Hepatocyte (in vitro differentiated cells): ENCODE measurements at regions not wholly inside any gene's neighbourhood (a gene's known extent, or its start where the extent isn't known, plus 50 kb on each side); places are given as distances from the start of the nearest gene placed in this dataset.

Experiments used
- DNase-seq: peaks from one replicate; pipeline ENCODE4 v3.0.0-alpha.2; 2016; ENCODE audit warnings: low spot score
- H2AFZ ChIP-seq: fragments of 200-600 bp; sonication (generic); 2 replicates; pipeline ENCODE4 v1.6.0; 2016; ENCODE audit warnings: antibody characterized with exemption, mild to moderate bottlenecking
- H3K27ac ChIP-seq: fragments of 200-600 bp; sonication (generic); 2 replicates; pipeline ENCODE4 v1.5.1; 2016; ENCODE audit warnings: mild to moderate bottlenecking
- H3K27me3 ChIP-seq: fragments of 200-600 bp; sonication (generic); 2 replicates; pipeline ENCODE4 v1.6.1; 2016
- H3K36me3 ChIP-seq: fragments of 200-600 bp; sonication (generic); replicated peaks from 2 replicates; pipeline ENCODE4 v1.5.1; 2016; ENCODE audit warnings: low read depth; ENCODE audit not compliant: insufficient read depth
- H3K4me1 ChIP-seq: fragments of 200-600 bp; sonication (generic); 2 replicates; pipeline ENCODE4 v1.5.1; 2016; ENCODE audit warnings: mild to moderate bottlenecking, moderate library complexity; ENCODE audit not compliant: insufficient read depth
- H3K4me2 ChIP-seq: fragments of 200-600 bp; sonication (generic); 2 replicates; pipeline ENCODE4 v1.6.0; 2016
- H3K4me3 ChIP-seq: fragments of 200-600 bp; sonication (generic); 2 replicates; pipeline ENCODE4 v1.5.1; 2016; ENCODE audit warnings: mild to moderate bottlenecking
- H3K79me2 ChIP-seq: fragments of 200-600 bp; sonication (generic); 2 replicates; pipeline ENCODE4 v1.6.0; 2017; ENCODE audit warnings: mild to moderate bottlenecking
- H3K9me2 ChIP-seq: fragments of 200-600 bp; sonication (generic); replicated peaks from 2 replicates; pipeline ENCODE4 v1.6.0; 2017; ENCODE audit warnings: mild to moderate bottlenecking; ENCODE audit not compliant: insufficient read depth
- H3K9me3 ChIP-seq: fragments of 200-600 bp; sonication (generic); 2 replicates; pipeline ENCODE4 v1.5.1; 2016; ENCODE audit warnings: low read depth, mild to moderate bottlenecking
- H4K20me1 ChIP-seq: fragments of 200-600 bp; sonication (generic); 2 replicates; pipeline ENCODE4 v1.6.0; 2016; ENCODE audit warnings: mild to moderate bottlenecking; ENCODE audit not compliant: insufficient read depth, poor library complexity, severe bottlenecking
- CTCF ChIP-seq: fragments of 200-600 bp; sonication (generic); IDR thresholded peaks from 2 replicates; pipeline ENCODE4 v1.5.1; 2016; ENCODE audit warnings: antibody characterized with exemption, mild to moderate bottlenecking; ENCODE audit not compliant: poor library complexity
- EZH2 ChIP-seq: fragments of 200-600 bp; sonication (generic); IDR thresholded peaks from 2 replicates; pipeline ENCODE4 v1.6.1; 2016; ENCODE audit warnings: antibody characterized with exemption, mild to moderate bottlenecking, borderline replicate concordance
- EZH2phosphoT487 ChIP-seq: fragments of 200-600 bp; sonication (generic); IDR thresholded peaks from one replicate; pipeline ENCODE4 v1.6.1; 2018; ENCODE audit warnings: antibody characterized with exemption, mild to moderate bottlenecking, low read depth, moderate library complexity; ENCODE audit not compliant: unreplicated experiment, severe bottlenecking
- WGBS: methylation state at CpG from one replicate; pipeline ENCODE4 v1.1.6; 2016; ENCODE audit warnings: low lambda C conversion rate; ENCODE audit errors: missing lambda C conversion rate; 5-methylcytosine and 5-hydroxymethylcytosine counted together

DNA sequence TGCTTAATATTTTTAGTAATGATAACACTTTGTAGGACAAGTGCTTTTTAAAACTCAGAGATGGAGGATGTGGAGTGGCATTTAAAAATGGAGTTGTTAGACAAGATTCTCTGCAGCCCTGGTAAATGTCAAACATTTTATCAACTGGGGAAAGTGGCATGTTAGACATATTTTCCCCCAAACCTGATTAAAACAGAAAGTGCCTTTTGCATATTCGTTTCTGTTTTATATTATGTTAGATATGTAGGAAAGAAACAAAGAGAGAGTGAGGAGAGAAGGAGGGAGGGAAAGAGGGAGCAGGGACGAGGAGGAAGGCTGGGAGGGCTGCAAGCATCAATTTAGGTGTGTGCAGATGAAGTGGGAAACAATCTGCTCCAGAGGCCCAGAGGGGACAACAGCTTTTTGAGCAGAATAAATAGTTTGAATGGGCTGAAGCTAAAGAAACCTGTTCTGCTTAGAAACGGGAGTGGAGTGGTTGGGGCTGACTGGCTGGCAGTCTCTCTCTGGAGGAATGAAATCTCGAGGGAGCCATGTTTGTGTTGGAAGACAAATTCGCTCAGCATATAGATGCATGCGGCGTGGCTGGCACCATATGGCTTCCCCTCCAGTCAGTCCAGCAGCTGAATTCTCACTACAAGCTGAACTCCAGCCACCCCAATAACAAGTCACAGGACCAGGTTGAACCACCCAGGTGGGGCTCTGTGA lies 502.2 kb downstream of the AJAP1 start:
- no peak overlapping the region for H3K4me3 ChIP-seq
- no peaks in the 10 kb centered on the region for H3K9me3 ChIP-seq
- no peaks in the 10 kb centered on the region for H4K20me1 ChIP-seq
- no peaks in the 10 kb centered on the region for H3K9me2 ChIP-seq
- H3K27ac ChIP-seq: no peak overlapping the region
- no peaks in the 10 kb centered on the region for H3K36me3 ChIP-seq
- WGBS: 67% methylated on average over 7 of the region's 7 CpGs
- no peaks in the 10 kb centered on the region for H3K4me1 ChIP-seq
- H3K4me2 ChIP-seq: no peak overlapping the region
- no peak overlapping the region for H2AFZ ChIP-seq
- no peak for DNase-seq
- H3K79me2 ChIP-seq: no peaks in the 10 kb centered on the region
- no peaks in the 10 kb centered on the region for H3K27me3 ChIP-seq
- no peak for TF ChIP-seq EZH2
- no peak for TF ChIP-seq CTCF
- no peak for TF ChIP-seq EZH2phosphoT487

GRCh38 chr1:5151511-5151910 lies 497.1 kb downstream of the AJAP1 start:
- Histone ChIP-seq H3K79me2 (no peaks in the 10 kb centered on the region), H3K9me3 (no peaks in the 10 kb centered on the region), H3K4me3 (no peak overlapping the region), H4K20me1 (no peaks in the 10 kb centered on the region), H3K36me3 (no peaks in the 10 kb centered on the region), H3K4me1 (no peaks in the 10 kb centered on the region), H3K9me2 (no peaks in the 10 kb centered on the region), H3K27me3 (no peaks in the 10 kb centered on the region), H3K27ac (no peak overlapping the region), H2AFZ (no peak overlapping the region), H3K4me2 (no peak overlapping the region)
- 85% methylated on average over 9 of the region's 9 CpGs for WGBS
- DNase-seq: no peak
- TF ChIP-seq EZH2phosphoT487: no peak
- no peak for TF ChIP-seq CTCF

- no peaks in the 10 kb centered on the region for H3K27me3 ChIP-seq
- H3K9me3 ChIP-seq: no peaks in the 10 kb centered on the region
- WGBS: 88% methylated on average over 2 of the region's 2 CpGs
- H3K4me1 ChIP-seq: no peaks in the 10 kb centered on the region
- no peaks in the 10 kb centered on the region for H3K36me3 ChIP-seq
- no peak for DNase-seq
- TF ChIP-seq EZH2 (no peak), CTCF (no peak), EZH2phosphoT487 (no peak)
- no peaks in the 10 kb centered on the region for H4K20me1 ChIP-seq
- no peak overlapping the region for H2AFZ ChIP-seq
- no peak overlapping the region for H3K4me2 ChIP-seq
- no peak overlapping the region for H3K27ac ChIP-seq
- H3K79me2 ChIP-seq: no peaks in the 10 kb centered on the region
- no peak overlapping the region for H3K4me3 ChIP-seq
- H3K9me2 ChIP-seq: no peaks in the 10 kb centered on the region
Measured at GRCh38 chr1:5150191-5150590, 495.8 kb downstream of the AJAP1 start.
